Smooth muscle cell (in vitro differentiated cells): ENCODE measurements at regions not wholly inside any gene's neighbourhood (a gene's known extent, or its start where the extent isn't known, plus 50 kb on each side); places are given as distances from the start of the nearest gene placed in this dataset.

Experiments used
- DNase-seq: peaks from one replicate; lab custom pipeline; 2025; ENCODE audit not compliant: unreplicated experiment; lab: John Stamatoyannopoulos, UW
- H2AFZ ChIP-seq: fragments of 200-600 bp; sonication (generic); 2 replicates; pipeline ENCODE4 v1.6.0; 2016; ENCODE audit warnings: antibody characterized with exemption, low read depth, mild to moderate bottlenecking
- H3F3A ChIP-seq: fragments of 200-600 bp; sonication (generic); 2 replicates; pipeline ENCODE4 v1.6.0; 2017; ENCODE audit warnings: antibody characterized with exemption, low read depth
- H3K27ac ChIP-seq: fragments of 200-600 bp; sonication (generic); 2 replicates; pipeline ENCODE4 v1.5.1; 2016; ENCODE audit warnings: low read depth, mild to moderate bottlenecking
- H3K27me3 ChIP-seq: fragments of 200-600 bp; sonication (generic); 2 replicates; pipeline ENCODE4 v1.6.1; 2016; ENCODE audit warnings: low read depth, mild to moderate bottlenecking
- H3K36me3 ChIP-seq: fragments of 200-600 bp; sonication (generic); 2 replicates; pipeline ENCODE4 v1.5.1; 2016; ENCODE audit warnings: low read depth
- H3K4me1 ChIP-seq: fragments of 200-600 bp; sonication (generic); 2 replicates; pipeline ENCODE4 v1.5.1; 2016; ENCODE audit warnings: low read depth
- H3K4me2 ChIP-seq: fragments of 200-600 bp; sonication (generic); 2 replicates; pipeline ENCODE4 v1.6.0; 2016; ENCODE audit warnings: mild to moderate bottlenecking
- H3K4me3 ChIP-seq: fragments of 200-600 bp; sonication (generic); 2 replicates; pipeline ENCODE4 v1.5.1; 2016; ENCODE audit warnings: mild to moderate bottlenecking
- H3K79me2 ChIP-seq: fragments of 200-600 bp; sonication (generic); 2 replicates; pipeline ENCODE4 v1.6.0; 2016; ENCODE audit warnings: low read depth, mild to moderate bottlenecking
- H3K9ac ChIP-seq: fragments of 200-600 bp; sonication (generic); 2 replicates; pipeline ENCODE4 v1.6.0; 2016; ENCODE audit warnings: low read depth
- H3K9me3 ChIP-seq: fragments of 200-600 bp; sonication (generic); replicated peaks from 2 replicates; pipeline ENCODE4 v1.5.1; 2016; ENCODE audit warnings: low read depth
- H4K20me1 ChIP-seq: fragments of 200-600 bp; sonication (generic); 2 replicates; pipeline ENCODE4 v1.6.0; 2016; ENCODE audit warnings: low read depth
- WGBS: methylation state at CpG from one replicate; pipeline ENCODE4 v1.1.7; 2016; ENCODE audit warnings: low lambda C conversion rate; 5-methylcytosine and 5-hydroxymethylcytosine counted together
- TF ChIP-seq, protein P1 (sequence below): fragments of 200-600 bp; sonication (generic); IDR thresholded peaks from 2 replicates; pipeline ENCODE4 v1.5.1; 2017; ENCODE audit warnings: borderline replicate concordance, mild to moderate bottlenecking, antibody characterized with exemption; ENCODE audit not compliant: insufficient read depth, poor library complexity, severe bottlenecking

DNA sequence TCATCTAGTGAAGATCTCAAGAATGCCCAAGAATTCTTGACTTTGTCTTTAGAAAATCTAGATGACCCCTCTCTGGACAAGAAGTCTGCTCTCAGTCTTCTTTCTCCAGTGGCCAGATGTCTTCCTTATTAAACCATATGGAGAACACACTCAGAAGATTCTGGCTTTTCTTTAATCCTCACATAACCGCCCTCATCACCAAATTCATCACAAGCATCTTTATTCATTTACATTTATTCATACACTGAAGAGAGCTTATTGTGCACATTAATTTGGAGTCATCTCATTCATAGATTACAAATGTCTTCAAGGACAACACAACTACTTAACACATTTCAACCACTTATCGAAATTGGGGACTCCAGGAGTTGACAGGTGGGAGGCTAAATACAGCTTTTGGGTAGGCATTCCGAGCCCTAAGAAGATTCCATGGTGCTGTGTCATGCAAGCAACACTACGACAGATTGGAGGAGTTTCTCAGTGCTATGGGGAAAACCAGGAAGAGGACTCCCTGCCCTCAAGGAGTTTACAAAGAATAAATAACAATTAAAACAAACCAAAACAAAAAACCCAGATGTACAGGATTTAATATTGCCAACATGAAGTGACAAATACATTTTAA is 64.8 kb upstream of the LCLAT1 start:
- no peaks in the 10 kb centered on the region for H4K20me1 ChIP-seq
- H3K4me2 ChIP-seq: no peak overlapping the region
- DNase-seq: no peak
- H3K9me3 ChIP-seq: no peaks in the 10 kb centered on the region
- H3F3A ChIP-seq: no peaks in the 10 kb centered on the region
- no peak overlapping the region for H3K27ac ChIP-seq
- H2AFZ ChIP-seq: no peak overlapping the region
- no peaks in the 10 kb centered on the region for H3K4me1 ChIP-seq
- WGBS: 74% methylated on average over 4 of the region's 4 CpGs
- TF ChIP-seq, protein P1, sequence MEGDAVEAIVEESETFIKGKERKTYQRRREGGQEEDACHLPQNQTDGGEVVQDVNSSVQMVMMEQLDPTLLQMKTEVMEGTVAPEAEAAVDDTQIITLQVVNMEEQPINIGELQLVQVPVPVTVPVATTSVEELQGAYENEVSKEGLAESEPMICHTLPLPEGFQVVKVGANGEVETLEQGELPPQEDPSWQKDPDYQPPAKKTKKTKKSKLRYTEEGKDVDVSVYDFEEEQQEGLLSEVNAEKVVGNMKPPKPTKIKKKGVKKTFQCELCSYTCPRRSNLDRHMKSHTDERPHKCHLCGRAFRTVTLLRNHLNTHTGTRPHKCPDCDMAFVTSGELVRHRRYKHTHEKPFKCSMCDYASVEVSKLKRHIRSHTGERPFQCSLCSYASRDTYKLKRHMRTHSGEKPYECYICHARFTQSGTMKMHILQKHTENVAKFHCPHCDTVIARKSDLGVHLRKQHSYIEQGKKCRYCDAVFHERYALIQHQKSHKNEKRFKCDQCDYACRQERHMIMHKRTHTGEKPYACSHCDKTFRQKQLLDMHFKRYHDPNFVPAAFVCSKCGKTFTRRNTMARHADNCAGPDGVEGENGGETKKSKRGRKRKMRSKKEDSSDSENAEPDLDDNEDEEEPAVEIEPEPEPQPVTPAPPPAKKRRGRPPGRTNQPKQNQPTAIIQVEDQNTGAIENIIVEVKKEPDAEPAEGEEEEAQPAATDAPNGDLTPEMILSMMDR: no peak
- H3K27me3 ChIP-seq: peaks cover 5% of the 10 kb centered on the region
- no peak overlapping the region for H3K9ac ChIP-seq
- no peaks in the 10 kb centered on the region for H3K36me3 ChIP-seq
- H3K4me3 ChIP-seq: no peak overlapping the region
- H3K79me2 ChIP-seq: no peaks in the 10 kb centered on the region

DNA sequence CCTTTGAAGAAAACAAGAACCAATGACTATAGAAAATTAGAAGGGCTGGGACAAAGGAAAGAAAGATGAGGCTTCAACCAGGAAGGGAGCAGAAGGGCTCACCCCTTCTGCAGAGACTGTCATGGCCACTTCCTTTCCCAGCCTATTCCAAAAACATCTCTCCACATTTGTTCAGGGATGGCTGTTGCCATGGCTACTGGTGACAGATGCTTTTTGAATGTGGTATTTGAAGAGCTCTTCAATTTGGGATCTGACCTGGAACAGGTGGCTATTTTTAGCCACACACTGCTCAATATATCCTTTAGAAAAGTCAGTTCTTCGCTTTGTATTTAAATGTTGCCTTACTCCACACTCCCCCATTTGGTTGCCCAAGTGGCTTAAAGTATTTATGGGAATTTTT is 64.1 kb upstream of the LCLAT1 start:
- WGBS: 87% methylated on average over 1 of the region's 1 CpG
- H3K36me3 ChIP-seq: no peaks in the 10 kb centered on the region

DNA sequence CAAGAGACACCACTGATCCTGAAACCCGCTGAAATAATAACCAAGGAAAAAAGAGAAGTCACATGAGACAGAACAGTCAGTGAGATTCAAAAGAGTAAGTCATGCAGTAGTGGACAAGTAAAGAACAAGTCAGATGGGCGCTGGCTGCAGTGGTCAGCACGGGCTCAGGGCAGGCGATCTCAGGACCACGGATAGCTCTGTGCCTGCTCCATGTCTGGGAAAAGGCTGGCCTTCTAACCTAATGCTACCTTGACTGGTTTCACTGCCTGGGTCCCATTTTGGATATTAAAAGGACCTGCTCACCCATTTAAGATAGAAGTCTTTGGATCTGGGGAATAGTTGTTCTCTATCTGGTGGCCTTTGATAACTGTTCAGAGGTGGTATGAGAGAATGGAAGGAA is 61.7 kb upstream of the LCLAT1 start:
- Histone ChIP-seq H3K36me3 (no peaks in the 10 kb centered on the region), H3F3A (no peaks in the 10 kb centered on the region), H3K4me3 (no peak overlapping the region), H3K4me2 (no peak overlapping the region), H3K27me3 (peaks cover 5% of the 10 kb centered on the region), H4K20me1 (no peaks in the 10 kb centered on the region), H3K79me2 (no peaks in the 10 kb centered on the region), H3K9ac (no peak overlapping the region), H2AFZ (no peak overlapping the region), H3K4me1 (no peaks in the 10 kb centered on the region), H3K9me3 (no peaks in the 10 kb centered on the region), H3K27ac (no peak overlapping the region)
- TF ChIP-seq, protein P1: no peak
- WGBS: 30% methylated on average over 5 of the region's 5 CpGs
- no peak for DNase-seq

More for the DNA sequence above, 64.1 kb upstream of the LCLAT1 start:
- Histone ChIP-seq H3K9ac (no peak overlapping the region), H3K4me3 (no peak overlapping the region), H2AFZ (no peak overlapping the region), H3K27me3 (peaks cover 5% of the 10 kb centered on the region), H3K27ac (no peak overlapping the region), H3K79me2 (no peaks in the 10 kb centered on the region), H3K4me1 (no peaks in the 10 kb centered on the region), H3F3A (no peaks in the 10 kb centered on the region), H3K9me3 (no peaks in the 10 kb centered on the region), H3K4me2 (no peak overlapping the region), H4K20me1 (no peaks in the 10 kb centered on the region)
- TF ChIP-seq, protein P1: no peak
- no peak for DNase-seq

DNA sequence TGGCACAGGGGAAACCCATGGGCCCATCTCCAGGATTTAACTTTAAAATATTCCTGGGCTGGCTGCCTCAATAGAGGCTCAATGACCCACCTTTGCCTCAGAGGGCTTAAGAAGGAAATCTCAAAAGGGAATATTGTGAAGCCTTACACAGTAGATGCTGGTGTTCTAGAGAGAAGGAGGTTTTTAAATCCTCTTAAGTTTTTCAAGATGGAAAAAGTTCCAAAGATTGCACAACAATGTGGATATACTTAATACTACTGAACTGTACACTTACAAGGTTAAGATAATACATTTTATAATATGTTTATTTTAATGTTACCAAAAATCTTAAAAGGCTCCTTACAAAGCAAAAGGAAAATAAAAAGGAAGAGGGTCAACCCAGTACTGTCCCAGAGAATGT is 54.9 kb upstream of the LCLAT1 start:
- Histone ChIP-seq H3F3A (no peaks in the 10 kb centered on the region), H3K27ac (no peak overlapping the region), H3K27me3 (no peaks in the 10 kb centered on the region), H3K9me3 (no peaks in the 10 kb centered on the region), H3K4me1 (no peaks in the 10 kb centered on the region), H3K79me2 (no peaks in the 10 kb centered on the region), H3K36me3 (no peaks in the 10 kb centered on the region), H3K4me2 (no peak overlapping the region), H2AFZ (no peak overlapping the region), H4K20me1 (no peaks in the 10 kb centered on the region), H3K4me3 (no peak overlapping the region), H3K9ac (no peak overlapping the region)
- TF ChIP-seq, protein P1: no peak
- DNase-seq: no peak
